ENCODE measurements at regions not wholly inside any gene's neighbourhood (a gene's known extent, or its start where the extent isn't known, plus 50 kb on each side); places are given as distances from the start of the nearest gene placed in this dataset.

- TF ChIP-seq, protein P1, sequence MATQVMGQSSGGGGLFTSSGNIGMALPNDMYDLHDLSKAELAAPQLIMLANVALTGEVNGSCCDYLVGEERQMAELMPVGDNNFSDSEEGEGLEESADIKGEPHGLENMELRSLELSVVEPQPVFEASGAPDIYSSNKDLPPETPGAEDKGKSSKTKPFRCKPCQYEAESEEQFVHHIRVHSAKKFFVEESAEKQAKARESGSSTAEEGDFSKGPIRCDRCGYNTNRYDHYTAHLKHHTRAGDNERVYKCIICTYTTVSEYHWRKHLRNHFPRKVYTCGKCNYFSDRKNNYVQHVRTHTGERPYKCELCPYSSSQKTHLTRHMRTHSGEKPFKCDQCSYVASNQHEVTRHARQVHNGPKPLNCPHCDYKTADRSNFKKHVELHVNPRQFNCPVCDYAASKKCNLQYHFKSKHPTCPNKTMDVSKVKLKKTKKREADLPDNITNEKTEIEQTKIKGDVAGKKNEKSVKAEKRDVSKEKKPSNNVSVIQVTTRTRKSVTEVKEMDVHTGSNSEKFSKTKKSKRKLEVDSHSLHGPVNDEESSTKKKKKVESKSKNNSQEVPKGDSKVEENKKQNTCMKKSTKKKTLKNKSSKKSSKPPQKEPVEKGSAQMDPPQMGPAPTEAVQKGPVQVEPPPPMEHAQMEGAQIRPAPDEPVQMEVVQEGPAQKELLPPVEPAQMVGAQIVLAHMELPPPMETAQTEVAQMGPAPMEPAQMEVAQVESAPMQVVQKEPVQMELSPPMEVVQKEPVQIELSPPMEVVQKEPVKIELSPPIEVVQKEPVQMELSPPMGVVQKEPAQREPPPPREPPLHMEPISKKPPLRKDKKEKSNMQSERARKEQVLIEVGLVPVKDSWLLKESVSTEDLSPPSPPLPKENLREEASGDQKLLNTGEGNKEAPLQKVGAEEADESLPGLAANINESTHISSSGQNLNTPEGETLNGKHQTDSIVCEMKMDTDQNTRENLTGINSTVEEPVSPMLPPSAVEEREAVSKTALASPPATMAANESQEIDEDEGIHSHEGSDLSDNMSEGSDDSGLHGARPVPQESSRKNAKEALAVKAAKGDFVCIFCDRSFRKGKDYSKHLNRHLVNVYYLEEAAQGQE (IDR thresholded peaks at IDR 0.05; ENCODE audit: insufficient read depth in 1 of 2, low read depth in 2 of 2, low read length in 2 of 2): no peak
- TF ChIP-seq TAF1 (IDR thresholded peaks at IDR 0.05; ENCODE audit: borderline replicate concordance, insufficient read depth, low read length): no peak
- no peak for TF ChIP-seq POLR2AphosphoS5 (IDR thresholded peaks at IDR 0.05; ENCODE audit: low read depth, low read length)
- no peak for TF ChIP-seq SIN3A (IDR thresholded peaks at IDR 0.05; ENCODE audit: borderline replicate concordance, insufficient read depth, low read length)
- no peak for TF ChIP-seq FOXP2 (optimal IDR thresholded peaks at IDR 0.05; ENCODE audit: borderline replicate concordance, extremely low read depth, extremely low read length, insufficient read depth)
Observed at GRCh38 chr15:95160316-95160715, 929.0 kb downstream of the MCTP2 start.

Measured in PFSK-1 (cell line).